NCI-H748 (cell line): ENCODE measurements at regions not wholly inside any gene's neighbourhood (a gene's known extent, or its start where the extent isn't known, plus 50 kb on each side); places are given as distances from the start of the nearest gene placed in this dataset.
"Not testable (repeated sequence)": the region's sequence is repeated elsewhere in the genome, so short reads cannot be mapped to it uniquely, and the experiment has no call there.

ENCODE experiments used
- DNase-seq: peaks from one replicate; lab custom pipeline; 2025; ENCODE audit not compliant: unreplicated experiment; lab: John Stamatoyannopoulos, UW

GRCh38 chr2:181737302-181737701, 57.0 kb upstream of the NEUROD1 start:
- not testable (repeated sequence) for DNase-seq

GRCh38 chr2:181738074-181738473, 57.8 kb upstream of the NEUROD1 start:
- peak; percentile 35 for DNase-seq

GRCh38 chr2:181738563-181738962, 58.2 kb upstream of the NEUROD1 start:
- no peak for DNase-seq

GRCh38 chr2:181741756-181742155, 61.4 kb upstream of the NEUROD1 start:
- DNase-seq = no peak

- no peak for DNase-seq
These were observed 62.0 kb upstream of the NEUROD1 start for GRCh38 chr2:181742361-181742760.

GRCh38 chr2:181742922-181743722, 62.8 kb upstream of the NEUROD1 start:
- peak; percentile 85 for DNase-seq

- DNase-seq = no peak
These were observed 63.4 kb upstream of the NEUROD1 start for GRCh38 chr2:181743723-181744031.

- no peak for DNase-seq
These were observed 65.7 kb upstream of the NEUROD1 start for GRCh38 chr2:181745796-181746540.

- no peak for DNase-seq
These were observed 66.5 kb upstream of the NEUROD1 start for GRCh38 chr2:181746844-181747243.

- no peak for DNase-seq
These were observed 70.0 kb upstream of the NEUROD1 start for GRCh38 chr2:181750305-181750704.

- no peak for DNase-seq
These were observed 71.1 kb upstream of the NEUROD1 start for GRCh38 chr2:181751266-181752030.

GRCh38 chr2:181752301-181752700, 72.0 kb upstream of the NEUROD1 start:
- DNase-seq = no peak

- no peak for DNase-seq
These were observed 73.4 kb upstream of the NEUROD1 start for GRCh38 chr2:181753686-181754085.

GRCh38 chr2:181754105-181754504, 73.8 kb upstream of the NEUROD1 start:
- DNase-seq = no peak

GRCh38 chr2:181755181-181755580, 74.9 kb upstream of the NEUROD1 start:
- DNase-seq = no peak

- no peak for DNase-seq
These were observed 80.2 kb upstream of the NEUROD1 start for GRCh38 chr2:181760521-181760920.

- no peak for DNase-seq
These were observed 80.9 kb upstream of the NEUROD1 start for GRCh38 chr2:181761175-181761574.

GRCh38 chr2:181762000-181762399, 81.7 kb upstream of the NEUROD1 start:
- DNase-seq = no peak

GRCh38 chr2:181762848-181763247, 82.5 kb upstream of the NEUROD1 start:
- DNase-seq = no peak

GRCh38 chr2:181763423-181763822, 83.1 kb upstream of the NEUROD1 start:
- no peak for DNase-seq

- DNase-seq = peak; percentile 24
These were observed 84.0 kb upstream of the NEUROD1 start for GRCh38 chr2:181764095-181764963.
